ENCODE measurements at regions not wholly inside any gene's neighbourhood (a gene's known extent, or its start where the extent isn't known, plus 50 kb on each side); places are given as distances from the start of the nearest gene placed in this dataset.

DNA sequence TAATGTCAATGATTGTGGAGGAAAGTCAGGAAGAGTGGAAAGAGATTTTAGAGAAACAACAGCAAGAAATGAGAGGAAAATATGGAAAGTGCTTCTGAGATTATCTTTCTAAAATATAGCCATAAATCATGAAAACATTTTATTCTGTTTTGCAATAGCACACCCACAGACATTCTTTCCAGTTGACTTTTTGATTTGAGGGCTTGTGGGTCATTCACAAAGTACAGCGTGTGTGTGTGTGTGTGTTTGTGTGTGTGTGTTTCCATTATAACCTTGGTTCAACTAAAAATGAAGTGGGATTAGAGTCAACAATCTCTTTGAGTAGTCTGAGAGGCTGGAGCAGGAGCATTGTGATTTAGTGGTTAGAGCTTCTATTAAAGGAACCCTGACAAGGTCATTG is 116.6 kb upstream of the GAS1 start:
- TF ChIP-seq, protein P1, sequence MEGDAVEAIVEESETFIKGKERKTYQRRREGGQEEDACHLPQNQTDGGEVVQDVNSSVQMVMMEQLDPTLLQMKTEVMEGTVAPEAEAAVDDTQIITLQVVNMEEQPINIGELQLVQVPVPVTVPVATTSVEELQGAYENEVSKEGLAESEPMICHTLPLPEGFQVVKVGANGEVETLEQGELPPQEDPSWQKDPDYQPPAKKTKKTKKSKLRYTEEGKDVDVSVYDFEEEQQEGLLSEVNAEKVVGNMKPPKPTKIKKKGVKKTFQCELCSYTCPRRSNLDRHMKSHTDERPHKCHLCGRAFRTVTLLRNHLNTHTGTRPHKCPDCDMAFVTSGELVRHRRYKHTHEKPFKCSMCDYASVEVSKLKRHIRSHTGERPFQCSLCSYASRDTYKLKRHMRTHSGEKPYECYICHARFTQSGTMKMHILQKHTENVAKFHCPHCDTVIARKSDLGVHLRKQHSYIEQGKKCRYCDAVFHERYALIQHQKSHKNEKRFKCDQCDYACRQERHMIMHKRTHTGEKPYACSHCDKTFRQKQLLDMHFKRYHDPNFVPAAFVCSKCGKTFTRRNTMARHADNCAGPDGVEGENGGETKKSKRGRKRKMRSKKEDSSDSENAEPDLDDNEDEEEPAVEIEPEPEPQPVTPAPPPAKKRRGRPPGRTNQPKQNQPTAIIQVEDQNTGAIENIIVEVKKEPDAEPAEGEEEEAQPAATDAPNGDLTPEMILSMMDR (IDR thresholded peaks at IDR 0.05): no peak
- no peak for TF ChIP-seq POLR2A (IDR thresholded peaks at IDR 0.05)
